Ureter (tissue), 1 donor: ENCODE measurements at regions not wholly inside any gene's neighbourhood (a gene's known extent, or its start where the extent isn't known, plus 50 kb on each side); places are given as distances from the start of the nearest gene placed in this dataset.

Experiments used
- DNase-seq: peaks from one replicate; pipeline ENCODE4 v3.0.0-alpha.2; 2020; ENCODE audit warnings: low spot score
- donor health status: DM: yes; HTN: yes; CAD: no.

DNA sequence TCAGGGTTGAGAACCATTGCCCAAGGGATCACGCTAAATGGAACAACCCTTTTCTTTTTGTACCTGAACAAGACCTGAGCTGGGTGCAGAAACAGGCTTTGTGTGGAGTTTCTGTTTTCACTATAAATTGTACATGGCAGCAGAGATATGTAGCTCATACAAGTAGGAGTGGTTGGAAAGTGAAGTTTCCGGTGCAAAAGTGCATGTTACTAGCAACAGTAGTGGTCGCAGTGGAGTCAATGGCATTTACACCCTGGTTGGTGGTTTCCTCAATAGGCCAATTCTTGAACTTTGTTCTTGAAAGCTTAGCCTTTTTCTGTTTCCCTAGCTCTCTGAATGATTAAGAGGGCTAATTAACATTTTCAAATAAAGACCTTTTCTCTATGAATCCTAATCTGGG, 170.7 kb downstream of the NEBL start:
- no peak for DNase-seq

GRCh38 chr10:20714979-20715378, 182.1 kb downstream of the NEBL start:
- DNase-seq = no peak

GRCh38 chr10:20714518-20714917, 182.6 kb downstream of the NEBL start:
- no peak for DNase-seq

DNA sequence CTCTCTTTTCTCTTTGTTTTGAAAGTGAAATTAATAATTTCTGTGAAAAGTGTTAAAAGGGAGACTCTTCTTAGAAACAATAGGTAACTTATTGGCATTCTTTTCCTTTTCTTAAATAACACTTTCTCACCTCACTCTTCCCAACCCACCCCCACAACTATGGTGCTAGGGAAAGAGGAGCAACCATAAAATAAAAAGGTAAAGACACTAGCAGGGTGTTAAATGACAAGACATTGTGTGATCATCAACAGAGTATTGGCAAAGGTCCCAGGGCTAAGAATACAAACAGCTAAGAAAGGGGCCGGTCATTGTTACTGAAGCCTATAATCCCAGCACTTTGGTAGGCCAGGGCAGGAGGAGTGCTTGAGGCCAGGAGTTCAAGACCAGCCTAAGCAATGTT, 183.7 kb downstream of the NEBL start:
- DNase-seq = no peak

GRCh38 chr10:20712774-20713173, 184.3 kb downstream of the NEBL start:
- DNase-seq = no peak

GRCh38 chr10:20709708-20710107, 187.4 kb downstream of the NEBL start:
- no peak for DNase-seq

DNA sequence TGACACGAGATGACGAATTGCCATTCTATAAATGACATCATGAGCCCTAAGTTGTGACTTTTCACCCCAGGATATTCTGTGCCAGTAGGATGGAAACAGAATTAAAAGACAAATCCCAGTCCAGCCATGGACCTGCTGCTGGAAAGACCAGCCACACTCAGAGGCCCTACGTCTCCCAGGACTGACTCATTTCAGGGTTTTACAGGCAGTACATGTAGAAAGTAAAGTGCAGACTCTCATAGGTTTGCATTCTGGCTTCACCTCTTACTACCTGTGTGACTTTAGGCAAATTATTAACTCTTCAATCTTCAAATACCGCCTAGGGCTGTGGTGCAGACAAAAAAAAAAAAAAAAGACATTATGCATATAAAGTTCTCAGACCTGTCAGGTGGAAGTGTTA, 188.8 kb downstream of the NEBL start:
- DNase-seq = no peak

GRCh38 chr10:20707251-20707650, 189.9 kb downstream of the NEBL start:
- no peak for DNase-seq

GRCh38 chr10:20698837-20699236, 198.3 kb downstream of the NEBL start:
- no peak for DNase-seq

- no peak for DNase-seq
Observed at GRCh38 chr10:20694296-20694695, 202.8 kb downstream of the NEBL start.

GRCh38 chr10:20688797-20689544, 208.1 kb downstream of the NEBL start:
- DNase-seq = no peak

GRCh38 chr10:20686015-20686635, 211.0 kb downstream of the NEBL start:
- no peak for DNase-seq

DNA sequence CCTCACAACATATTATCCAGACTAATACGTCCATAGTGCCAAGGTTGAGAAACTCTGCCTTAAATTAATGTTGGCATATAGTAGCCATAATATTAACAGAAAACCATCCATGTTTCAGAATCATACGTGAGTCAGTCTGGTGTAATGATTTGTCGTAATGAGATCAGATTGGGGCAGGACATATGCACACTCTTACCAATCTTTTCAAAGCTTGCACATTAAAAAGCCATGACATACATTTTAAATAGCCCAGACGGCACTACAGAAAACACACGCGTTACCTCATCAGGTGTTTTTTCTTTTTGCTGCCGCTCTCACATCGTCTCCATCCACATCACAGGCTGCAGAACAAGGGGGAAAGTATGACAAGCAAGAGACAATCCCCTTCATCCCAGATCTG, 211.6 kb downstream of the NEBL start:
- DNase-seq = no peak

DNA sequence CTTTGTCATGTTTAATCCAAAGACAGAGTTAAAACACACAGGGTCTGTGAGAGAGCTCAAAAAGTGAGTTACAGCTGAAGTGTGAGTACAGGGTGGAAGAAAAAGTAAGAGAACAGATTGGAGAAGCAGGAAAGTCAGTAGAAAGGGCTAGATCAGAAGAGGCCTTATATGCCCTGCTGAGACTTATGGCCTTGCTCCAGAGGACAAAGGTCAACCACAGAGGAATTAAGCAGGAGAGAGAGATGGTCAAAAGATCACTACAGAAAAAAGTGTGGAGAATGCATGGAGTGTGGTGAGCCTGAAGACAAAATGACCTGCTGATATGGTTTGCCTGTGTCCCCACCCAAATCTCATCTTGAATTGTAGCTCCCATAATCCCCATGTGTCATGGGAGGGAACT, 213.8 kb downstream of the NEBL start:
- no peak for DNase-seq

- DNase-seq = no peak
Observed at GRCh38 chr10:20682782-20683181, 214.3 kb downstream of the NEBL start.

DNA sequence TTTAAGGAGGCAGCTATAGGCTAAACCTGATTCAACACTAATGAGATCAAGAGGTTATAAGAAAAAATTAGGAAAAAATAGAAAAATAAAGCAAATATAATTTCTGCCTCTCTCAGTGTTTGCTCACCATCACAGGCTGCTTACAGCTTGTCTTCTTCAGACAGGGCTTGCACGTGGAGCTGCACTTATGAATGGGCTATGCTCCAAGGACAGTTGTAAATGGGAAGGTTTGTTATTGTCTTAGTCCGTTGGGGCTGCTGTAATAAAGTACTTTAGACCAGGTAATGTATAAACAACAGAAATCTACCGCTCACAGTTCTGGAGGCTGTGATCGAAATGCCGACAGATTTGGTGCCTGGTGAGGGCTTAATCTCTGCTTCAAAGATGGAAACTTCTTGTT, 219.8 kb downstream of the NEBL start:
- DNase-seq = no peak

DNA sequence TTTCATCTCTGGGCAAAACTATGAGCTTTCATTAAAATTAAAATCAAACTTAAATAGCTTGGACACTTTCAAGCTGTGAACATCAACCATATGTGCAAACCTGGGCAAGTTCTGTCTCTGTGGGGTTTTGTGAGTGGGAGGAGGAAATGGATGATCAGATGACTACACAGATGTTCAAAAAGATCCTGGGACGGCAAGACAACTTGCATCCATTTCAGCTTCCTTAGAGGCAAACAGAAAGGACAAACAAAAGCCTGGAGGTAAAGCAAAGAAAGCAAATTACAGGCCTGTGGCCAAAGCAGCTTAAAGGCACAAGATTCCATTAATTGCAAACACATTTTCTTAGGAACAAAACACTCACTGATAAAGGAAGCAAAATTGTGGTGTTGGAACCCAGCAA, 222.2 kb downstream of the NEBL start:
- DNase-seq = no peak

DNA sequence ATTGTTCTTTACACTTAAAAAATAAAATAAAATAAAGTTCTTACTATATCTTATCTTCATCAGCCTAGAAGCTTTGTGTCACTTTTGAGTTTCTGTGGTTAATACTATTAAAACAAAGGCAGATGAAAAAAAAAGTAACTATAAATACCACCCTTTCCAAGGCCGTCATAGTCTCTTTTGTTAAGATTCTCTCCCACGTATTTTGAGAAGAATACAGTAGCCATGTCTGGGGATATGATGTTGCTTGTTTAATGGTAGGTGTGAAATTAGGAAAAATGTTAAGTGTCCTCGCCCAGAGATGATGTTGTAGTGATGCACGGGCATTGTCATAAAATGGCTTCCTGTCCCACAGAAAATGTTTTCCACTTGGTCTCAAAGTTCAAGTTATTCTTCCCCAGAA, 223.9 kb downstream of the NEBL start:
- no peak for DNase-seq

DNA sequence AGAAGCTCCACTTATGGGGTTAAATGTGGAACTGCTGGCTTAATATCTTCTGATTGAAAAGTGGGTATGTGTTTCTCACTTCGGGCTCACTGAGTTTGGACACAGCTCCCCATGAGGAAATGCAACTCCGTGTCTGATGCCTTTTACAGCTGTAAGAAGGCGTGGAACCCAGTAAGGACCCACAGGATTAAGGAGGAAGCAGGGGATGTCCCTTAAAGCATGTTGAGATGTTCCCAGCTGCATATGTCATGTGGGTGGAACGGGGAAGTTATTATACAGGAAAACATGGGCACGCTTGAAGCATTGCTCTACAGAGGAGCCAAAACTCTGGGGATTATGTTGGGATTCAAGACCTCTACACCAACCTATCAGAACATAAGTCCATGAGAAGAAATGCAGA, 224.4 kb downstream of the NEBL start:
- DNase-seq = no peak

DNA sequence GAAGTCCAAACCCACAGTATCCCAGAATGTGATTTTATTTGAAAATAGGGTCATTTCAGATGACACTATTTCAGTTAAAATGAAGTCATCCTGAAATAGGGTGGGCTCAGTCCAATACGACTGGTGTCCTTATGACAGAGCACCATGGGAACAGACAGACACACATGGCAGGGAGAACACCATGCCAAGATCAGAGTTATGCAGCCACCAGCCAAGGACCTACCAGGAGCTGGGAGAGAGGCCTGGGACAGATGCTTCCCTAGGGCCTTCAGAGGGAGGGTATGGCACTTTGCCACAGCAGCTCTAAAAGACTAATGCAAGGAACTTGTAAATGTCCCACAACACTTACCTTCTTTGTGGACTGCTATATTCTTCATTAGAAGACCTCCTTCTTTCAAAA, 226.5 kb downstream of the NEBL start:
- DNase-seq = no peak

GRCh38 chr10:20668985-20669384, 228.1 kb downstream of the NEBL start:
- no peak for DNase-seq

GRCh38 chr10:20662742-20663141, 234.4 kb downstream of the NEBL start:
- no peak for DNase-seq

GRCh38 chr10:20659225-20659624, 237.9 kb downstream of the NEBL start:
- DNase-seq = no peak

DNA sequence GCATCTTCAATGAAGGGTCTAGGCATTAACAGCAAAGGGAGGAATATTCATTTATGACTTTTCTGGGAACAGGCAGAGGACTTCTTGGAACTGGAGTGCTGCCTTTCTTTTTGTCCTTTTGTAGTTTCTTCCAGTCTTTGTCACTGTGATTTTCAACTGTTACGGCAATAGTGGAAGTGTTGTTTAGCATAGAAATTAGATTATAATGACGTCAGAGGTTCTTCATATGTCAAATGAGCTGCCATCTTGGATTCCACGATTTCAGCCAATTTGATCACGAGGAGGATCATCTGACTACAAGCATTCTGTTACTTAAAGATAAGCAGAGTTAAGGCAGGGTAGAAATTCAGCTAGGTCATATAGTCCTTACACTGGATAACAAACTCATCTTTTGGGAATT, 239.0 kb downstream of the NEBL start:
- no peak for DNase-seq
